ENCODE measurements at regions not wholly inside any gene's neighbourhood (a gene's known extent, or its start where the extent isn't known, plus 50 kb on each side); places are given as distances from the start of the nearest gene placed in this dataset.

GRCh38 chr20:50368813-50369224 lies 141.4 kb upstream of the PTPN1 start:
- TF ChIP-seq CTCF (conservative IDR thresholded peaks at IDR 0.05) = no peak
- TF ChIP-seq ZFX (IDR thresholded peaks at IDR 0.05) = no peak
